ENCODE measurements at regions not wholly inside any gene's neighbourhood (a gene's known extent, or its start where the extent isn't known, plus 50 kb on each side); places are given as distances from the start of the nearest gene placed in this dataset.

DNA sequence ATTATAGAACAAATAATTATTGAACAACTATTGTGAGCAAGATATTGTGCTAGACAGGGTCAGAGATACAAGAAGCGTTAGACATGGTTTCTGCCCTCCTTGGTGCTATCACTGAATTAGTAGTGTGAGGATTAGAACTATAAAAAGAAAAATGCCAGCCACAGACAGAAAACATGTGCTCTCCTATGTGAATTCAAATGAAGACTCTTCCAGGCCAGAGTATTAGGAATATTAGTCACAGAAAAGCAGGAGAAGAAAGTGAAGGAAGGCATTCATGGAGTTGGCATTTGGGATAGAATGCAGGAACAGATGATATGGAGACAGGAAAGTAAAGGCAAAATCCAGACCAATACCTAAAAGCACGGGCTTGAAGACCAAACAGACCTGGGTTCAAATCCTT is 179.6 kb upstream of the TENM3 start:
- no peak for DNase-seq

DNA sequence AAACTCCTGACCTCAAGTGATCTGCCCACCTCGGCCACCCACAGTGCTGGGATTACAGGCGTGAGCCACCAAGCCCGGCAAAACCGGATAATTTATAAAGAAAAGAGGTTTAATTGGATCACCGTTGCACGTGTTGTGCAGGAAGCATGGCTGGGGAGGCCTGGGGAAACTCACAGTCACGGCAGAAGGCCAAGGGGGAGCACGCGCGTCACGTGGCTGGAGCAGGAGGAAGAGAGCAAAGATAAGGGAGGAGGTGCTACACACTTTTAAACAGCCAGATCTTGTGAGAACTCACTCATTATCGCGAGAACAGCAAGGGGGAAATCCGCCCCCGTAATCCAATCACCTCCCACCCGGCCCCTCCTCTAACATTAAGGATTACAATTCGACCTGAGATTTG is 177.9 kb upstream of the TENM3 start:
- DNase-seq = no peak

DNA sequence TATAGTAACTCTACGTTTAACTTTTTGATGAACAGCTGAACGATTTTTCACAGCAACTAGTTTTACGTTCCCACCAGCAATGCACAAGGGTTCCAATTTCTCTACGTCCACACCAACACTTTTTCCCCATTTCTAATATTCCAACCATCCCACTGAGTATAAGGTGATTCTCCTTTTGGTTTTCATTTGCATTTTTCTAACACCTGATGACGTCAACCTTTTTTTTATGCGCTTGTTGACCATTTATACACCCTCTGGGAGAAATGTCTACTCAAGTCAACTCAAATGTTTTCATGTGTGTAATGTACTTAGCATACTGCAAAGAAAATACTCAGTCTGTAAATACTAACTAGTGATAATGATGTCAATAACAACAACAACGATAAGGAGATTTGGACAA is 177.2 kb upstream of the TENM3 start:
- DNase-seq = no peak

GRCh38 chr4:182067828-182068227 is 175.4 kb upstream of the TENM3 start:
- no peak for DNase-seq

DNA sequence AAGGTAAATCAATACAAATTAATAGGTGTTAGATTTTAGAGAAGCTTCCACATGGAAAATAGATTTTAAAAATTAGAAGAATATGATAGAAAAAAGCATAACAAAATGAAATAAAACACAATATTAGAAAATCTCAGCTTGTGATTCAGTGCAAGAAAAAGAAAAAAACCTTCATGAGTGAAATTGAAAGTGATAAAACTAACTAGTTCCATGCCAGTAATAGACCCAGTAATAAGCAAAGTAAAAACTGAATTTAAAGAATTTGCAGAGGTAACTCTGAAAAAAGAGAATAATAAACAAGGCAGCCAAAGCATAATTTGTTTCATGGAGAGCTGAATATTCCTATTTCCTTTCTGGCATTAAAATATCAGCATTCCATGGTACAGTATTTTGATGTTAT is 174.3 kb upstream of the TENM3 start:
- no peak for DNase-seq

DNA sequence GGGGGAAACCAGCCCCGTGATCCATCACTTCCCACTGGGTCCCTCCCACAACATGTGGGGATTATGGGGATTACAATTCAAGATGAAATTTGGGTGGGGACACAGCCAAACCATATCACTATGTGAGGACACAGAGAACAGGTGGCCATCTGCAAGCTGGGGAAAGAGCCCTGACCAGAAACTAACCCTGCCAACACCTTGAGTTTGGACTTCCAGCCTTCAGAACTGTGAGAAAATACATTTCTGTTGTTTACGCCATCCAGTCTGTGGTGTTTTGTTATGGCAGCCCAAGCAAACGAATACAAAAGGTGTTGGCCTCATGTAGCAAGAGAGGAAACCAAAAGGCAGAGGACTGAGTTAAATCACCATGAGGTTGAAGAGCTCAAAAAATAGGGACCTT is 169.9 kb upstream of the TENM3 start:
- no peak for DNase-seq

- DNase-seq = no peak
Measured at GRCh38 chr4:182074139-182074538, 169.1 kb upstream of the TENM3 start.

DNA sequence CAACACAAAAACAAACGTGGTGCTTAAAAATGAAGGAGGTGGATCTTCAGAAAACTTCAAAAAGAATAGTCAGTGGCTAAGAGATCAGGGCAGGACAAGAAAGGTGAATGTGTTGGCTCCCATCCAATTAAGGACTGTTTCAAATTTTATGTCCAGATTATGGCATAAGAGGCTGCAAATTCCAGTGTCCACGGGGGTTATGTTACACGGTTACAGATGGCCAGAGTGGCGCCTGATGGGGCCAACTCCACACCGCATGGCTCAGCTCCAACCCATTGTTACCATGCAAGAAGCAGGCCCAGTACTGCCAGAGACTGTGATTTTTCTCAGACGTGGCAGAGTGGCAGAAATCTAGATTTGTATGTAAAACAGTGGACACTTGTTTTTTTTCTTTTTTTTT is 168.4 kb upstream of the TENM3 start:
- DNase-seq = no peak

DNA sequence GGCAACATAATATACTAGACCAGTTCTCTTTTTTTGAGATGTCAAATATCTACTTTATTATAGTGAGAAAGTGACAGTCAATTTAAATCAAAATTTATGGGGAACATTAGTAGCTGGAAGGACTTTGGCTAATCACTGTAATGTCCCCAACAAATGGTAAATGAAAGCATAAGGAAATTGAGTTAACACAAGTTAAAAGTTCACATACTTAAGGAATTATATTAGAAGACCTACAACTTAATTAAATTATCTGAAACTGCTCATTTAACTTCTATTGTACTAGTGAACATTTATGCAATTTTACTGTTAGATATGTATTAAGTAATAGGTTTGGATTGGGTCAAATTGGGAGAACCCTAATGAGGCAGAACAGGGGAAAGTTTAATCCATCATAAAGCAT is 160.3 kb upstream of the TENM3 start:
- no peak for DNase-seq

DNA sequence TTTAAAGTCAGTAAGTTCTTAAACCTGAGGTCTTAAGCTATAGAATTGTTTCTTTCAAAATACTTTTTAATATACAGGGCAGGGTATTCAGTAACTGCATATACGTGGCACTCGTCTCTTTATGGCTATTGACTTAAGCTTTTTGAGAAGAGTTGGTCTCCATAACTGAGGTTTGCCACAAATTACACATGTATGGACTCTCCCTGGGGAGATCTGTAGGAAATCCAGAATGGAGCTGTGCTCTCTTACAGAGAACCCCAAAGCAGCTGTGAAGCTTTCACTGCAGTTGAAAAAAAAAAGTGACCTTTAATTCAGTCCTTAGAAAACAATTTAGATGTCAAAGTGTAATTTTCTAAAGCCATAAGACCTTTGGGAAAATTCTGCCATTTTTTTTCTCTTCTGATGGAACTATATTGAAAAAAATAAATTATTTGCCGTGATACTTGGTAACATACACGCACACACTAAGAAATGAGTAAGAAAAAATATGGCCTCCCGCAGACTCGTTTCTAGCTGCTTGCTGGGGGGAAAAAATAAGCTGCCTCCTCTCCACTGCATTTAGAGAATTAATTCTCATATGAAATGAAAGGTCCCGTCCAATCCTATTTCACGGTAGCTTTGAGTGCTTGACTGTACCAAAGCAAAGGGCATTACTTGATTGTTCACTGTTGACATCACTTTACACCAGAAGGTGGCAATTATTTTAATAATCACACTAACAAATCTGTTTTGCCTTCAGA is 159.4 kb upstream of the TENM3 start:
- no peak for DNase-seq

DNA sequence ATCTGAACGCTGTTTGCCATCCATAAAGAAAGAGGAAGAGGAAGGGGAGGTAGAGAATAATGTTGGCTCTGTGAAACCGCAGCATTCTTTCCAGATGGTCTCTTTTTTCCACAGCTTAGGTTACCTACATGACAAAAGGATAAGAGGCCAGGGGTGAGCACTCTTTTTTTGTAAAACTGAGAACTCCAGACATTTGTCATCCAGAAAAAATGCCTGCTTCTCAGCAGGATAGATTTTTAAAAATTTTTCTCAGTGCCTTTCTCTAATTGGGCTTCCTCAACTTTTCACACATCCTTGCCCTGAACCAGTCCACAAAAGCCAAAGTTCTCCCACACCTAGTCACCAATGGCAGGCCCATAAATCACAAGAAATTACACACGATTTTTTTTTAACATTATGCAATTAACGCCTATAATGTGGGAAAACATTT is 158.1 kb upstream of the TENM3 start:
- DNase-seq = no peak

DNA sequence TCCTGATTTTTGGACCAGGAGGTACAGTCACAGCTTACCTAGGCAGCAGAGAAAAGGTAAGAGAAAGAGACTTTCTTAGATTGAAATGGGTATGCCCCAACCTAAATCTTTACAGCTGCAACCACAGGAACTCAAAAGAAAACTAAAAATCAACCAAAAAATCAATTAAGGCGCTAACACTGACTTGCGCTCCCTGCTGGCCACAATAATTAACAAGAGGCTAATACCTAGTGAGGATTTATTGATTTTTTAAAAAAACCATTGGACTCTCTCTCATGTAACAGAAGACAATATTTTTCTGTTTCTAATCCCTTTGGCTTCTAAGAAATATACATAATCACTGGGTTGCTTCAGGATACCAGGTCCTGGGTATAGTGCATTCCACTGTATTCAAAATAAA is 153.9 kb upstream of the TENM3 start:
- no peak for DNase-seq

- no peak for DNase-seq
Measured at GRCh38 chr4:182090186-182090585, 153.0 kb upstream of the TENM3 start.

DNA sequence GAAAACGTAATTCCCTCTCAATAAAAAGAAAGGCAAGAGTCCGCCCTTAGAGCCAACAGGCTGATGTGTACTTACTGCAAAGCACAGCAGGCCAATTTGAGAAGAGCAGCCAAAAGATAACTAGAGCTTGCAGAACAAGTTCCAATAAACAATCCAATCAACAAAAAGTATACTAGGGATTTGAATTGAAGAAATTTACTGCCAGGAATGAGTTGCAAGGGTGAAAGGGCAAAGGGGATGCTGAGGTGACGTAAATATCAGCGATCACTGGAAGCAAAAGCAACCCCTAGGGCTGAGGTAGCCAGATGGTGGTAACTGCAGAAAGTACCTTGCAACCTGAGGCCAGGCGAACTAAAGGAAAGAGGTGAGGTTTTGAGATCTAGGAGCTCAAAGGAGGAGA is 152.1 kb upstream of the TENM3 start:
- no peak for DNase-seq

DNA sequence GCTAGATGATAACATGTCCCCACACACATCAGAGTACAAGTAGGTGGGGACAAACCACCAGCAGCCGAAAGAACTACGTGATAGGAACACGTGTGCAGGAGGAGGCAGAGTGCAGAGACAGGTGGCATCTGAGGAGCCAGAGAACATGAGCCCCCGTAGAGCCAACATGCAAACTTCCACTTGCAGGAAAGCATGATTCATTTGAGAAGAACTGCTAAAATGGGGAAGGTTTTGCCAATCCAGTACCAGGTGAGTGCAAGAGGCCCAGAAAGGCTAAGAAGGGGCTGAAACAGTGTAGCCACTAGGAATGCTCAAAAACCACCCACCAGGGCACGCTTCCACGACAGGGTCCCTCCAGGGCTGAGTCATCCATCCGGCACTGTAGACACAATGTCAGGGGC is 149.8 kb upstream of the TENM3 start:
- no peak for DNase-seq

GRCh38 chr4:182093935-182094334 is 149.3 kb upstream of the TENM3 start:
- DNase-seq = no peak

DNA sequence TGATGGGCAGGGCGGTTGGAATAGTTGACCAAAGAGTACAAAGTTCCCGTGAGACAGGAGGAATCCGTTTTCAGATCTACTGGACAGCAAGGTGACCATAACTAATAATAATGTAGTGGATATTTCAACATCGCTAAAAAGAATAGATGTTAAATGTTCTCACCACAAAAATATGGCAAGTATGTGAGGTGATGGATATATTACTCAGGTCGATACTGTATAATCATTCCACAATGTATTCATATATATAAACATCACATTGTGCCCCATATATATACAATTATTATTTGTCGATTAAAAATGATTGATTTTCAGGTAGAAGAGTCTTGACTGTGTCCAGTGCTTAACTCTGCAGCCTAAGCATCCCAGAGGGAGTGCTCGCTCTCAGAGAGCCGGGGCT is 141.6 kb upstream of the TENM3 start:
- no peak for DNase-seq

GRCh38 chr4:182102576-182102975 is 140.6 kb upstream of the TENM3 start:
- no peak for DNase-seq

GRCh38 chr4:182103614-182104319 is 139.4 kb upstream of the TENM3 start:
- DNase-seq = no peak

DNA sequence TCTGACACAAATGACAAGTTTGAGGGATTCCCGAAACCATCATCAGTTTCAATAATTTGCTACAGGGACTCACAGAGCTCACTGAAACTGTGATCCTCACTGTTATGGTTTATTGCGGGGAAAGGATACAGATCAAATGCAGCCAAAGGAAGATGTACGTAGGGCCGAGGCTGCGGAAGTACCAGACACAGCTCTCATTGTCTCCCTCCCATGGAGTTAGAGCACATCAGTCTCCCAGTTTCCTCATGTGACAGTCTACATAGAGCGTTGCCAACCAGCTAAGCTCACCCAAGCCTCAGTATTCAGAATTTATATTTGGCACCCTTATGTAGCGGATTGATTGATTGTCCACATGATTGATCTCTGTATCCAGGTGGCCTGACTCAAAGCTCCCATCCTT is 137.8 kb upstream of the TENM3 start:
- DNase-seq = no peak

- no peak for DNase-seq
Measured at GRCh38 chr4:182107931-182108330, 135.3 kb upstream of the TENM3 start.

GRCh38 chr4:182111586-182111985 is 131.6 kb upstream of the TENM3 start:
- DNase-seq = no peak

DNA sequence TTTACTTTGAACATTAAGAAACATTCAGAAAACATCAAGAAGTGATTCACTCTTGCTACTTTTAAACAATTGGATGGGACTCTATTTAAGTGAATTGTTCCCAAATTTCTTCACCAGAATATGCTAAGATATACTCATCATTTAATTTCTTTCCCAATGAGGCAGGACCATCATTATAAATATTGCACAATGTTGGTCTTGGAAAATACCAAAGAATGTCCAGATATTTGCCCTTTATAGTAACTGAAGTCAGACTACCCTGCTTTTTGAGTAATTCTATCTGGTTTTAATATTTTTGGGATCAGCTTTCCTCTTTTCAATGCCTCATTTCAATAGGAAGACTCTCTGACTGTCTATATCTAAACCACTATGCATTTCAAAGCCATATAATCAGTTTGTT is 129.4 kb upstream of the TENM3 start:
- DNase-seq = no peak

- no peak for DNase-seq
Measured at GRCh38 chr4:182124359-182124758, 118.8 kb upstream of the TENM3 start.

DNA sequence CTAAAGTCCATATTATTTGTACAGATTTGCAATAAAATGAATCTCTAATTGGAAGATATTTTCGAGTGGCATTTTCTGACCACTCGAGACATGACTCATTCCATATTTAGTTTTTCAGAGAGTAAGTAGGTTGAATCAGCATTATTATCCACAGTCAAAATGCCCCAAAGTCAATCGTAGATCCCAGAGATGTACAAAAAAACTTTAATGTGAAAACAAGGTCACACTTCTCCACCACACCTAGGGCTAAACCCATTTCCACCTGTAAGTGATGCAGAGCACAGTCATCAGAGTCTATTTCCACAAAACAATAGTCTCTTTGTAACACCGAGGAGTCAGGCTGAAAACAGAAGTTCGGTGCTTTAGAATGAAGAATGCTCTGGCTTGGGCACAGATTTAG is 117.1 kb upstream of the TENM3 start:
- DNase-seq = no peak

Data from activated effector memory CD4-positive, alpha-beta T cell treated with Interleukin-2 at 50 U/mL for 16 hours (primary cell).